ENCODE measurements at regions not wholly inside any gene's neighbourhood (a gene's known extent, or its start where the extent isn't known, plus 50 kb on each side); places are given as distances from the start of the nearest gene placed in this dataset.
"Not testable (repeated sequence)": the region's sequence is repeated elsewhere in the genome, so short reads cannot be mapped to it uniquely, and the experiment has no call there.

GRCh38 chr2:8357738-8358518, 323.9 kb upstream of the ID2 start:
- in situ Hi-C loops (cut with MboI; ENCODE audit: low sequenced_read_pairs): no loop called here

DNA sequence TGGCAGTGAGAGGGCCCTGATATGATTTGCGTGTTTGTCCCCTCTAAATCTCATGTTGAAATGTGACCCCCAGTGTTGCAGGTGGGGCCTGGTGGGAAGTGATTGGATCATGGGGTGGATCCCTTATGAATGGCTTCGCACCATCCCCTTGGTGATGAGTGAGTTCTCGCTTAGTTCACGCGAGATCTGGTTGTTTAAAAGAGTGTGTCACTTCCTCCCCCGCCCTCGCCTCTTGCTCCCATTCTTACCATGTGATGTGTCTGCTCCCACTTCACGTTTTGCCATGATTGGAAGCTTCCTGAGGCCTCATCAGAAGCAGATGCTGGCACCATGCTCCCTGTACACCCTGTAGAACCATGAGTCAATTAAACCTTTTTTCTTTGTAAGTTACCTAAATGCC, 319.9 kb upstream of the ID2 start:
- in situ Hi-C loops (cut with MboI; ENCODE audit: low sequenced_read_pairs): no loop called here

DNA sequence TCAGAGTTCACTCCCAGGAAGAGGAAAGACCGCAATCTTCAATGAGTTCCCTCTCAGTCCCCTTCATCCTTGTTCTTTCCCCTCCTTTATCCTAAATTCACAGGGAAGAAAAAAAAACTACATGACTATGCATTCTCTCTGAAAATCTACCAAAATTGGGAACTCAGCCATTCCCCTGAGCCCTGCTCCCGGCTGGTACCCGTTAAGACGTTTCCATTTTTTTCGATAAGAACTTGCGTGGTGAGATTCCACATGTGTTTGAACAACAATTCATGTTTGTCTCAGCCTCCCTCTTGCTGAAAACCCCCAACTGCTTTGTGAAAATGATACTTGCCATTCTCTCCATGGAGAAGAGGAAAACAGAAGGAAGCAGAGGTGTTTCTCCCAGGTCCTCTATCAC, 318.7 kb upstream of the ID2 start:
- in situ Hi-C loops (cut with MboI; ENCODE audit: low sequenced_read_pairs): no loop called here

DNA sequence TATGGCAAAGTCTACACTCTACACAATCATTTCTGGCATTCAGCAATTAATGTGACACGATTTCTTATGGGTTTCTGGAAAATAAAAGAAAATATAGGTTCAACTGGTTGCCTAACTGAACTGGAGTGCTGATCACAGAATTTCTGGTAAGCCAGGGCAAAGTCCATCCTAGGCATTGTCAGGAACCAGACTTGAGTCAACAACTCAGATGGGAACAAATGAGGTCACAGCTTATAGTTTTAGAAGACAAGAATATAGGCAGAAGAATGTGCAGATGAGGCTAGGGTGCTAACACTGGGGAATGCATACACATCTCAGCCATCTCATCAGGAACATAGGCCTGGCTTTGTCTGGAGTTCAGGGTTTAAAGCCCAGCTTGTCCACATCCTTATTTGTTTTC, 317.2 kb upstream of the ID2 start:
- in situ Hi-C loops (cut with MboI; ENCODE audit: low sequenced_read_pairs): no loop called here

DNA sequence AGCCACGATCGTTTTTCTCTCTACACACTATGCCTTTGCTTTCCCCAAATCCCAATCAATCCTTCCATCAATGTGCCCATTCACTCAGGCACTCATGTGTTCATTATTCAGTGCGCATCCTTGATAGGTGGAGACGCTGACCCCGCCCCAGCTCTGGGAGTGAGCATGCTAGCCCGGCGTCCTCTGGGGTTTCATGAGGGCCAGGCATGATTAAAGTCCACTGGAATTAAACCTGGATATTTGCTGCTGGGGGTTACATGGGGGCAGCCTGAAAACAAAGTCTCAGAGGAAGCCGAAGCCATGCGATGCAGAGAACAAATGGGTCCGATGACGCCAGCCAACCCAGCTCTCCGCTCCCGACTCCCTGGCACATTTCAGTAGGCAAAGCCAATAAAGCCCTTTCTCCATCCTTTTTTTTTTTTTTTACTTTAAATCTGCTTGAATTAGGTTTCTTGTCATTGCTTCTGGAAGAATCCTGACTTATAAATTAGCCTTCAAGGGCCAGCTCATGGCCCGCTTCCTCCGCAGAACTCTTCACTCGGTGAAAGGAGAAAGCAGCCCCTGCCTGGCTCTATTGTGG, 316.4 kb upstream of the ID2 start:
- in situ Hi-C loops (cut with MboI; ENCODE audit: low sequenced_read_pairs): no loop called here

DNA sequence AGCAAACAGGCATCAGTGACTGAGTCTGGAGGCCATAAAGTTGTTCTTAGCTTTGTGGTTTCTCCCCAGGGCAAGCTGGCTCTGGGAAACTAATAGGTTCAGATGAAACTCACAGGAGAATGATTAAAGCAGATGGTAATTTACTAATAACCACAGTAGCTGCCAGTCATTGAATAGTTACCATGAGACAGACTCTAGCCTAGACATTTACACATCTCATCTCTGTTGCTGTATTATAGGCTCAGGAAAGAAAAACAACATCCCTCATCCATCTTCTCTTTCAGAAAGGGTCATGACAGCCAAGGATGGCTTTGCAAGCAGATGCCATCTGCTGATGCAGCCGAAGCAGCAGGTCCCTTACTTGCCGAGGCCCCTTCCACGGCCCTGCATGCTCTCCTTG, 314.0 kb upstream of the ID2 start:
- in situ Hi-C loops (cut with MboI; ENCODE audit: low sequenced_read_pairs): no loop called here

DNA sequence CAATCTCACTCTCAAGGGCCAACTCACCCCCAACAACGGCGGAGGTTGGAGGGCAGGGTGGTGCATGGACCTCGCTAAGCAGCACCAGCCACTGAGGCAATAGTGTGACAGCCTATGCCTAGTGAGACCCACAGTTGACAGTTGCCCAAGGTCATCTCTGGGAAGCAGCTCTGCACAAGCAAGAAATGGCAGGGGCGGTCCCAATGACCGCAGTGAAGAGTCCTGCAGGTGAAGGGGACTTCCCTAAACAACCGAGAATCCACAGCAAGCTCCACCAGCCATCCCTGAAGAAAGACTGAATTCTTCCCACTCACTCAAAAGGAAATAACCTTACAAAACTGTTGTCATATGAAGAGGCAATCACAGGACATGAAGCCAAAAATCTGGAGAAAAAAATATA, 313.4 kb upstream of the ID2 start:
- in situ Hi-C loops (cut with MboI; ENCODE audit: low sequenced_read_pairs): no loop called here

GRCh38 chr2:8369522-8369921, 312.3 kb upstream of the ID2 start:
- in situ Hi-C loops (cut with MboI; ENCODE audit: low sequenced_read_pairs): no loop called here

GRCh38 chr2:8370258-8370802, 311.5 kb upstream of the ID2 start:
- in situ Hi-C loops (cut with MboI; ENCODE audit: low sequenced_read_pairs): no loop called here

GRCh38 chr2:8371653-8372052, 310.2 kb upstream of the ID2 start:
- in situ Hi-C loops (cut with MboI; ENCODE audit: low sequenced_read_pairs): no loop called here

DNA sequence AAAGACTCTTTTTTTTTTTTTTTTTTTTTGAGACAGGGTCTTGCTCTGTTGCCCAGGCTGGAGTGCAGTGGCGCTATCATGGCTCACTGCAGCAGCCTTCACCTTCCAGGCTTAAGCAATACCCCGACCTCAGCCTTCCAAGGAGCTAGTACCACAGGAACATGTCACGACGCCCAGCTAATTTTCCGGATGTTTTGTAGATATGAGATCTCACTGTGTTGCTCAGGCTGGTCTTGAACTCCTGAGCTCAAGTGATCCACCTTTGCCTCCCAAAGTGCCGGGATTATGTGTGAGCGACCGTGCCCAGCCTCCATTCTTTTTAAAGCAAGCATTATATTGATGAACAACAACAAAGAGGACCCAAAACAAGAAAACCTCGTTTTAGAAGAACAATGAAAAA, 307.1 kb upstream of the ID2 start:
- in situ Hi-C loops (cut with MboI; ENCODE audit: low sequenced_read_pairs): no loop called here

GRCh38 chr2:8376603-8377410, 305.0 kb upstream of the ID2 start:
- in situ Hi-C loops (cut with MboI; ENCODE audit: low sequenced_read_pairs): no loop called here

- in situ Hi-C loops (cut with MboI; ENCODE audit: low sequenced_read_pairs): no loop called here
Measured at GRCh38 chr2:8378016-8378810, 303.6 kb upstream of the ID2 start.

DNA sequence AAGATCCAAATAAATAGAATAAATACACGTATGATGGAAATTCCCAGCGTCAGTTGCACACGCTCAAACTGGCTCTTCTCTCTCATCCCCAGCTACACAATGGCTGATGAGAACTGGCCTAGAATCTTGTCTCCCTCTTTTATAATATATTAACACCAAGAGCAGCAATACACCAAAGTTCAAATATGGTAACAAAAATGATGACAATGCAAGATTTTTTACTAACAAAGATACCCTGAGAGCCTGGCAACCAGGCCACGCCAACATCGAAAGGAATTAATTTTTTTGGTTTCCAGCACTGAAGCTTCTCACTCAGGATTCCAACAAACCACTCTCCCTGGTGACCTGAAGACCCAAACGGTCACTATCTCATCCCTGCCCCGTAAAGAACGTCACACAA, 302.7 kb upstream of the ID2 start:
- in situ Hi-C loops (cut with MboI; ENCODE audit: low sequenced_read_pairs): no loop called here

DNA sequence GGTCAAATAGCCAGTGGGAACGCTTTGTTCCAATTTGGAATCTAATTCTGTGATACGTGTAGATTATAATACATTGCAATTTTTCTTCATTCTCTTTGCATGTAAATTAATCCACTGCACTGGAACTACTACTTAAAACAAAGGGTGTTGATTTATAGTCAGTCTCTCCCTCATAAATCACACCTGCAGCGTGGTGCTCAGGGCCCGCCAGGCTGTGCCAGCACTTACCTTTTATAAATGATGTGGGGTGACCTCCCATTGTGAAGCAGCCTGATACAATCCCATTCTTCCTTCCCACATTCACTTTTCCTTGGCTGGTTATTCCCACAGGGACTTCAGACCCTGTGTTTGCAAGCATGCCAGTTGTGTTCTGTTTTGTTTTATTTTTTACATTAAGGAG, 302.3 kb upstream of the ID2 start:
- in situ Hi-C loops (cut with MboI; ENCODE audit: low sequenced_read_pairs): no loop called here

DNA sequence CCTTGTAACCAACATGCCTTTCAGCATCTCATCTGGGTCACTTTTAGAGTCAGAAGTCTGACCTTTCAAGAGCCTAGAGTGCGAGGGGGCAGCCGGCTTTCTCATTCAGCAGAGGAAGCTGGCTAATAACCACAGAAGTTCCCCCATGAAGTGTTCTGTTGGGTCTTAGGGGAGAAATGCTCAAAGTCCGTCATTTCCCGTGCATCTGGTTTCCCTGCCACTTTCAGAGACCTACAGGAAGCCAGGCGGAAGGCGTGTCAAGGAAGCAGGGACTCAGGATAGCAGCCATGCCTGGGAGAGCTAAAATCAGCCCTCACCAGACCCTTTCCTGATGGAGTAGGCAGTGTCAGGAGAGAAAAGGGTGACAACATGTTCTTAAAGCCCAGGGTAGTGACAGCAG, 301.8 kb upstream of the ID2 start:
- in situ Hi-C loops (cut with MboI; ENCODE audit: low sequenced_read_pairs): no loop called here

- in situ Hi-C loops (cut with MboI; ENCODE audit: low sequenced_read_pairs): no loop called here
Measured at GRCh38 chr2:8380566-8380965, 301.3 kb upstream of the ID2 start.

- in situ Hi-C loops (cut with MboI; ENCODE audit: low sequenced_read_pairs): no loop called here
Measured at GRCh38 chr2:8382485-8382884, 299.4 kb upstream of the ID2 start.

- in situ Hi-C loops (cut with MboI; ENCODE audit: low sequenced_read_pairs): not testable (repeated sequence)
Measured at GRCh38 chr2:8386748-8387147, 295.1 kb upstream of the ID2 start.

GRCh38 chr2:8388781-8389180, 293.1 kb upstream of the ID2 start:
- in situ Hi-C loops (cut with MboI; ENCODE audit: low sequenced_read_pairs): no loop called here
